ENCODE measurements at regions not wholly inside any gene's neighbourhood (a gene's known extent, or its start where the extent isn't known, plus 50 kb on each side); places are given as distances from the start of the nearest gene placed in this dataset.

DNA sequence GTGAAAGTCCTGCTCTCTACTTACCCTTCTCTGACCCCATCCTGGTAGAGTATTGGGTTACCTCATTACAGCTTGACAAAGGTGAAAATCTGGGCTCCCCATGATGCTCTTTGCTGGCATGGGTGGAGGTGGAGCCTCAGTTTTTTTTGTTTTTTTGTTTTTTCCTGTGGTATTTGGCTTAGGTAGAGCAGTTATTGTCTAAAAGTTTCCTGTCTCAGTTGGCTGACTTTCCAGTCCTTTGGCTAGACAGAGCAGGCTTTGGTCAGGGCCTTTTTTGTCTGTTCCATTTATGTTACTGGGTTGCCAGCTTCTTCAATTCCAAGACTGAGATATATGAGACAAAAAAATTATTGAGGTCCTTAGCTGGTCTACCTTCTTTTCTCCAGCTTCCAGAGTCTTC lies 163.4 kb downstream of the GALC start:
- no peak for TF ChIP-seq EZH2 (IDR thresholded peaks at IDR 0.05; ENCODE audit: borderline replicate concordance, low read depth, low read length, poor library complexity, severe bottlenecking)
- TF ChIP-seq, protein P1, sequence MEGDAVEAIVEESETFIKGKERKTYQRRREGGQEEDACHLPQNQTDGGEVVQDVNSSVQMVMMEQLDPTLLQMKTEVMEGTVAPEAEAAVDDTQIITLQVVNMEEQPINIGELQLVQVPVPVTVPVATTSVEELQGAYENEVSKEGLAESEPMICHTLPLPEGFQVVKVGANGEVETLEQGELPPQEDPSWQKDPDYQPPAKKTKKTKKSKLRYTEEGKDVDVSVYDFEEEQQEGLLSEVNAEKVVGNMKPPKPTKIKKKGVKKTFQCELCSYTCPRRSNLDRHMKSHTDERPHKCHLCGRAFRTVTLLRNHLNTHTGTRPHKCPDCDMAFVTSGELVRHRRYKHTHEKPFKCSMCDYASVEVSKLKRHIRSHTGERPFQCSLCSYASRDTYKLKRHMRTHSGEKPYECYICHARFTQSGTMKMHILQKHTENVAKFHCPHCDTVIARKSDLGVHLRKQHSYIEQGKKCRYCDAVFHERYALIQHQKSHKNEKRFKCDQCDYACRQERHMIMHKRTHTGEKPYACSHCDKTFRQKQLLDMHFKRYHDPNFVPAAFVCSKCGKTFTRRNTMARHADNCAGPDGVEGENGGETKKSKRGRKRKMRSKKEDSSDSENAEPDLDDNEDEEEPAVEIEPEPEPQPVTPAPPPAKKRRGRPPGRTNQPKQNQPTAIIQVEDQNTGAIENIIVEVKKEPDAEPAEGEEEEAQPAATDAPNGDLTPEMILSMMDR (conservative IDR thresholded peaks at IDR 0.05; ENCODE audit: low read depth, low read length) = no peak
- no peak for DNase-seq (ENCODE audit: low spot score)
- no peaks in the 10 kb centered on the region for H3K27me3 ChIP-seq (replicated peaks; ENCODE audit: insufficient read depth, low read depth, low read length, poor library complexity)
- no TSS peak for BruUV-seq (replicated peaks)
- ChIA-PET CTCF (no interaction called here), POLR2A (ENCODE audit: low non-redundant PET) (no interaction called here)
- no peaks in the 10 kb centered on the region for H3K9me3 ChIP-seq (ENCODE audit: low read depth, low read length, poor library complexity, severe bottlenecking)
- intact Hi-C loops (cut with micrococcal nuclease; ENCODE audit: unreplicated experiment) = no loop called here
- no peak overlapping the region for H3K27ac ChIP-seq (ENCODE audit: low read depth, low read length, poor library complexity, severe bottlenecking)
- H3K36me3 ChIP-seq (ENCODE audit: insufficient read depth, low read length, poor library complexity, severe bottlenecking) = no peaks in the 10 kb centered on the region
- H3K4me3 ChIP-seq (ENCODE audit: low read depth, low read length, poor library complexity, severe bottlenecking) = no peak overlapping the region
- no peaks in the 10 kb centered on the region for H3K4me1 ChIP-seq (ENCODE audit: insufficient read depth, low read length, poor library complexity, severe bottlenecking)

DNA sequence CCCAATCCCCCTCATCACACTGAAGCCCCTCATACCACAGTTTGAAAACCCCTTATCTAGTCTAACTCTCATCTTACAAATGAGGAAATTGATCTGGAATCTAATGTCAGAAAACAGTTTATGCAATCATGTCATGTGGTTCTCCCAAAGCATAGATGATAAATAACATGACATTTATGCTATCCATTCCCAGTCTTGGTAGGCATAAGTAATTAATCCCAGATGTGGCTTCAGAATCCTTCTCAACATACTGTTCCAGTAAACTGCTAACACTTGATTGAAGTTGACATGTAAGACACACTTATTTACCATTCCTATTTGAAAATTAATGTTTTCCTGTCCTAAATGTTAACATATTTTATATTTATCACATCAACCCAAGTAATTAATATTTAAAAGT lies 168.7 kb downstream of the GALC start:
- no peak for TF ChIP-seq EZH2 (IDR thresholded peaks at IDR 0.05; ENCODE audit: borderline replicate concordance, low read depth, low read length, poor library complexity, severe bottlenecking)
- TF ChIP-seq, protein P1 (conservative IDR thresholded peaks at IDR 0.05; ENCODE audit: low read depth, low read length) = no peak
- no peak for DNase-seq (ENCODE audit: low spot score)
- Histone ChIP-seq H3K4me3 (ENCODE audit: low read depth, low read length, poor library complexity, severe bottlenecking) (no peak overlapping the region), H3K27ac (ENCODE audit: low read depth, low read length, poor library complexity, severe bottlenecking) (no peak overlapping the region), H3K9me3 (ENCODE audit: low read depth, low read length, poor library complexity, severe bottlenecking) (no peaks in the 10 kb centered on the region), H3K36me3 (ENCODE audit: insufficient read depth, low read length, poor library complexity, severe bottlenecking) (no peaks in the 10 kb centered on the region), H3K4me1 (ENCODE audit: insufficient read depth, low read length, poor library complexity, severe bottlenecking) (no peaks in the 10 kb centered on the region), H3K27me3 (replicated peaks; ENCODE audit: insufficient read depth, low read depth, low read length, poor library complexity) (no peaks in the 10 kb centered on the region)
- BruUV-seq (replicated peaks) = no TSS peak
- ChIA-PET CTCF (no interaction called here), POLR2A (ENCODE audit: low non-redundant PET) (no interaction called here)
- intact Hi-C loops (cut with micrococcal nuclease; ENCODE audit: unreplicated experiment) = no loop called here

DNA sequence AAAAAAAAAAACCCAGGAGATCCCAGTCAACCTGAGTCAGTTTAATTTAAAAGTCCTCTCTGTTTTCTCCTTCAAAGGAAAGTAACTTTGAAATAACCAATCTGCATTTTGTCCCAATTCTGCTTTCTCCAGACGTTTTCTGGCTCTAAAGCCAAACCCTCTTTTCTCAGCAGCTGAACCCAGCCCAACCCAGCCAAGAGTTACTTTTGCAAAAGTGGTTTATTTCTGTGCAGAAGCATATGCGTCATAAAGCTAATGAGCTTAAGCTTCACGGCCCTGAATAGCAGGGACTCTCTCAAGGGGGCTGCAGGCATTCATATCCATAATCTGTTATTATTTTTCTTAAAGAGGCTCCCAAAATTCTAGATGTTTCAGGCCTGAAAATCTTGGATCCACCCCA lies 176.6 kb downstream of the GALC start:
- intact Hi-C loops (cut with micrococcal nuclease; ENCODE audit: unreplicated experiment) = no loop called here
- POLR2A ChIA-PET (ENCODE audit: low non-redundant PET) = no interaction called here
- TF ChIP-seq, protein P1 (conservative IDR thresholded peaks at IDR 0.05; ENCODE audit: low read depth, low read length) = no peak
- no peak for TF ChIP-seq EZH2 (IDR thresholded peaks at IDR 0.05; ENCODE audit: borderline replicate concordance, low read depth, low read length, poor library complexity, severe bottlenecking)
- BruUV-seq (replicated peaks) = no TSS peak
- Histone ChIP-seq H3K9me3 (ENCODE audit: low read depth, low read length, poor library complexity, severe bottlenecking) (no peaks in the 10 kb centered on the region), H3K4me1 (ENCODE audit: insufficient read depth, low read length, poor library complexity, severe bottlenecking) (no peaks in the 10 kb centered on the region), H3K27me3 (replicated peaks; ENCODE audit: insufficient read depth, low read depth, low read length, poor library complexity) (no peaks in the 10 kb centered on the region), H3K27ac (ENCODE audit: low read depth, low read length, poor library complexity, severe bottlenecking) (no peak overlapping the region), H3K36me3 (ENCODE audit: insufficient read depth, low read length, poor library complexity, severe bottlenecking) (no peaks in the 10 kb centered on the region), H3K4me3 (ENCODE audit: low read depth, low read length, poor library complexity, severe bottlenecking) (no peak overlapping the region)
- DNase-seq (ENCODE audit: low spot score) = peak; percentile 3
- CTCF ChIA-PET = no interaction called here
